K562 (cell line): ENCODE measurements at regions not wholly inside any gene's neighbourhood (a gene's known extent, or its start where the extent isn't known, plus 50 kb on each side); places are given as distances from the start of the nearest gene placed in this dataset.
A peak's percentile ranks its signal among the peaks of the same experiment; 100 is the strongest.

Source experiments
- GABPB2 ChIP-seq: fragments of 250-450 bp; sonication (Bioruptor Pico); conservative IDR thresholded peaks from 2 replicates; pipeline ENCODE4 v1.5.1; 2021; ENCODE audit warnings: mild to moderate bottlenecking
- HDAC1 ChIP-seq, 2 experiments: fragments of 450-650 bp; IDR thresholded peaks; 2 replicates each; pipeline ENCODE4 v1.6.1; 2016 to 2017; ENCODE audit warnings: inconsistent platforms in 1 of 2, mild to moderate bottlenecking in 1 of 2, moderate library complexity in 1 of 2
- HMGN3 ChIP-seq: IDR thresholded peaks from 2 replicates; pipeline ENCODE4 v1.6.1; 2011; ENCODE audit warnings: borderline replicate concordance, low read depth, mild to moderate bottlenecking, mixed read lengths, low read length; ENCODE audit not compliant: insufficient read length; ENCODE audit errors: extremely low read depth
- MEIS2 ChIP-seq: fragments of 450-650 bp; IDR thresholded peaks from 2 replicates; pipeline ENCODE4 v1.6.1; 2014; ENCODE audit warnings: mild to moderate bottlenecking; ENCODE audit not compliant: partially characterized antibody
- NFRKB ChIP-seq: fragments of 450-650 bp; IDR thresholded peaks from 2 replicates; pipeline ENCODE4 v1.6.1; 2016; ENCODE audit warnings: low read depth
- SMAD1 ChIP-seq: fragments of 150-350 bp; IDR thresholded peaks from 2 replicates; pipeline ENCODE4 v1.6.1; 2014; ENCODE audit warnings: low read length, low read depth; ENCODE audit not compliant: partially characterized antibody
- SPI1 ChIP-seq: IDR thresholded peaks from 2 replicates; pipeline ENCODE4 v1.6.1; 2011; ENCODE audit warnings: low read depth, low read length, control low read depth, borderline replicate concordance
- ZBTB17 ChIP-seq: fragments of 450-650 bp; formaldehyde crosslinking; IDR thresholded peaks from 2 replicates; pipeline ENCODE4 v1.4.0; 2020; ENCODE audit warnings: mild to moderate bottlenecking
- ZKSCAN1 ChIP-seq: fragments of 150-350 bp; IDR thresholded peaks from 2 replicates; pipeline ENCODE4 v1.6.1; 2016; ENCODE audit warnings: low read depth, low read length
- ZNF23 ChIP-seq: fragments of 250-450 bp; sonication (Bioruptor Pico); IDR thresholded peaks from 2 replicates; pipeline ENCODE4 v1.4.0; 2020; ENCODE audit warnings: mild to moderate bottlenecking
- ZNF445 ChIP-seq: fragments of 250-450 bp; sonication (Bioruptor Pico); IDR thresholded peaks from 2 replicates; pipeline ENCODE4 v1.4.0; 2020; ENCODE audit warnings: low read depth, mild to moderate bottlenecking, moderate library complexity
- ZNF589 ChIP-seq: fragments of 200-800 bp; sonication (Bioruptor generic); IDR thresholded peaks from 2 replicates; pipeline ENCODE4 v1.6.1; 2016; ENCODE audit warnings: low read depth, missing genetic modification characterization, missing compliant biosample characterization
- TF ChIP-seq, protein P1 (sequence below): sonication (generic); formaldehyde crosslinking; IDR thresholded peaks from 2 replicates; pipeline ENCODE4 v1.8.0; 2023; ENCODE audit warnings: mild to moderate bottlenecking, missing genetic modification reagents
- TF ChIP-seq, protein P2 (sequence below): fragments of 450-650 bp; formaldehyde crosslinking; IDR thresholded peaks from 2 replicates; pipeline ENCODE4 v1.4.0; 2022; ENCODE audit warnings: missing genetic modification characterization
- TF ChIP-seq, protein P3 (sequence below): fragments of 450-650 bp; IDR thresholded peaks from 2 replicates; pipeline ENCODE4 v1.6.1; 2017; ENCODE audit warnings: mild to moderate bottlenecking, moderate library complexity
- TF ChIP-seq, protein P4 (sequence below): fragments of 450-650 bp; IDR thresholded peaks from one replicate; pipeline ENCODE4 v1.6.1; 2018; ENCODE audit warnings: mild to moderate bottlenecking, moderate library complexity; ENCODE audit not compliant: partially characterized antibody
- TF ChIP-seq, protein P5 (sequence below), 2 experiments: fragments of 450-650 bp in 1 of 2; sonication (generic) in 1 of 2; formaldehyde crosslinking in 1 of 2; IDR thresholded peaks in 1 of 2; conservative IDR thresholded peaks in 1 of 2; 2 replicates each; pipeline versions ENCODE4 v1.6.1 to v1.8.1; 2016 to 2023; ENCODE audit warnings: mild to moderate bottlenecking in 2 of 2, moderate library complexity in 2 of 2, inconsistent platforms in 1 of 2, missing genetic modification reagents in 1 of 2
- TF ChIP-seq, protein P6 (sequence below): sonication (generic); formaldehyde crosslinking; IDR thresholded peaks from 2 replicates; pipeline ENCODE4 v1.9.0; 2022; ENCODE audit warnings: mild to moderate bottlenecking, missing genetic modification reagents

DNA sequence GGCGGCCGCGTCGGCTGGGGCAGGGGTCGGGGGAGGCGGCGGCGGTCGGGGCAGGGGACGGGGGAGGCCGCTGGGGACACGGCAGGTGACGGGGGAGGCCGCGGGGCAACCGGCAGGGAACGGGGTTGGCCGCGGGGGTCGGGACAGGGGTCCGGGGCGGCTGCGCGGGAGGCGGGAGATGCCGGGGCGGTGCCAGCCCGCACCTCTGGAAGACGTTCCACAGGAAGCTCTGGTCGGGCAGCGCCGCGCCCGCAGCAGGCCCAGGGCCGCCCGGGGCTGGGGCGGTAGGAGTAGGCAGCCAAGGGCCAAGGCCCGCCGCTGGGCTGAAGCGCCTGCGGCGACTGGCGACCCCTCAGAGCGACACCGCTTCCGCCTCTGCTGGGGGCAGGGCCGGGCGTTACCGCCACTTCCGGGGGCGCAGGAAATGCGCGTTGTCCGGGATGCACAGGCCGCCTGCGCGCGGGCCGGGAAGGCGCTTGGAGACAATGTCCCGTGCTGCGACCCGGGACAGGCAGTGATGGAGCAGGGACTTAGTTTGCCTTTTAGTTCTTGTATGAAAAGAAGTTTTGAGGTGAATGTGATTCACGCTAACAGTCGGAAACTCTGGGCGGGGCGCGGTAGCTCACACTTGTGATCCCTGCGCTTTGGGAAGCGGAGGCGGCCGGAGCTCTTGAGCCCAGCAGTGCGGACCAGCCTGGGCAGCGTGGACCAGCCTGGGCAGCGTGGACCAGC is 110.0 kb upstream of the LPCAT1 start (continued):
- TF ChIP-seq, protein P1, sequence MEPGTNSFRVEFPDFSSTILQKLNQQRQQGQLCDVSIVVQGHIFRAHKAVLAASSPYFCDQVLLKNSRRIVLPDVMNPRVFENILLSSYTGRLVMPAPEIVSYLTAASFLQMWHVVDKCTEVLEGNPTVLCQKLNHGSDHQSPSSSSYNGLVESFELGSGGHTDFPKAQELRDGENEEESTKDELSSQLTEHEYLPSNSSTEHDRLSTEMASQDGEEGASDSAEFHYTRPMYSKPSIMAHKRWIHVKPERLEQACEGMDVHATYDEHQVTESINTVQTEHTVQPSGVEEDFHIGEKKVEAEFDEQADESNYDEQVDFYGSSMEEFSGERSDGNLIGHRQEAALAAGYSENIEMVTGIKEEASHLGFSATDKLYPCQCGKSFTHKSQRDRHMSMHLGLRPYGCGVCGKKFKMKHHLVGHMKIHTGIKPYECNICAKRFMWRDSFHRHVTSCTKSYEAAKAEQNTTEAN (CRISPR knock-in tag), result no peak
- TF ChIP-seq ZNF23 (CRISPR knock-in tag), result no peak
- TF ChIP-seq MEIS2, result no peak
- TF ChIP-seq ZNF589 (CRISPR knock-in tag), result no peak
- TF ChIP-seq, protein P2, sequence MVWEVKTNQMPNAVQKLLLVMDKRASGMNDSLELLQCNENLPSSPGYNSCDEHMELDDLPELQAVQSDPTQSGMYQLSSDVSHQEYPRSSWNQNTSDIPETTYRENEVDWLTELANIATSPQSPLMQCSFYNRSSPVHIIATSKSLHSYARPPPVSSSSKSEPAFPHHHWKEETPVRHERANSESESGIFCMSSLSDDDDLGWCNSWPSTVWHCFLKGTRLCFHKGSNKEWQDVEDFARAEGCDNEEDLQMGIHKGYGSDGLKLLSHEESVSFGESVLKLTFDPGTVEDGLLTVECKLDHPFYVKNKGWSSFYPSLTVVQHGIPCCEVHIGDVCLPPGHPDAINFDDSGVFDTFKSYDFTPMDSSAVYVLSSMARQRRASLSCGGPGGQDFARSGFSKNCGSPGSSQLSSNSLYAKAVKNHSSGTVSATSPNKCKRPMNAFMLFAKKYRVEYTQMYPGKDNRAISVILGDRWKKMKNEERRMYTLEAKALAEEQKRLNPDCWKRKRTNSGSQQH (CRISPR knock-in tag), result 0 out of 2 replicates have a peak, but pooled peaks have one; percentile 28
- TF ChIP-seq HMGN3, result peak; percentile 68
- peak in 1 of 2 experiments; percentile 36; a peak in 1 of 4 replicates for TF ChIP-seq HDAC1 (IDR thresholded peaks at IDR 0.05)
- TF ChIP-seq NFRKB, result no peak
- TF ChIP-seq, protein P3, sequence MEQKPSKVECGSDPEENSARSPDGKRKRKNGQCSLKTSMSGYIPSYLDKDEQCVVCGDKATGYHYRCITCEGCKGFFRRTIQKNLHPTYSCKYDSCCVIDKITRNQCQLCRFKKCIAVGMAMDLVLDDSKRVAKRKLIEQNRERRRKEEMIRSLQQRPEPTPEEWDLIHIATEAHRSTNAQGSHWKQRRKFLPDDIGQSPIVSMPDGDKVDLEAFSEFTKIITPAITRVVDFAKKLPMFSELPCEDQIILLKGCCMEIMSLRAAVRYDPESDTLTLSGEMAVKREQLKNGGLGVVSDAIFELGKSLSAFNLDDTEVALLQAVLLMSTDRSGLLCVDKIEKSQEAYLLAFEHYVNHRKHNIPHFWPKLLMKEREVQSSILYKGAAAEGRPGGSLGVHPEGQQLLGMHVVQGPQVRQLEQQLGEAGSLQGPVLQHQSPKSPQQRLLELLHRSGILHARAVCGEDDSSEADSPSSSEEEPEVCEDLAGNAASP, result no peak
- TF ChIP-seq, protein P4, sequence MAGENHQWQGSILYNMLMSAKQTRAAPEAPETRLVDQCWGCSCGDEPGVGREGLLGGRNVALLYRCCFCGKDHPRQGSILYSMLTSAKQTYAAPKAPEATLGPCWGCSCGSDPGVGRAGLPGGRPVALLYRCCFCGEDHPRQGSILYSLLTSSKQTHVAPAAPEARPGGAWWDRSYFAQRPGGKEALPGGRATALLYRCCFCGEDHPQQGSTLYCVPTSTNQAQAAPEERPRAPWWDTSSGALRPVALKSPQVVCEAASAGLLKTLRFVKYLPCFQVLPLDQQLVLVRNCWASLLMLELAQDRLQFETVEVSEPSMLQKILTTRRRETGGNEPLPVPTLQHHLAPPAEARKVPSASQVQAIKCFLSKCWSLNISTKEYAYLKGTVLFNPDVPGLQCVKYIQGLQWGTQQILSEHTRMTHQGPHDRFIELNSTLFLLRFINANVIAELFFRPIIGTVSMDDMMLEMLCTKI, result no peak
- TF ChIP-seq ZBTB17 (CRISPR knock-in tag), result peak; percentile 77
- TF ChIP-seq, protein P5, sequence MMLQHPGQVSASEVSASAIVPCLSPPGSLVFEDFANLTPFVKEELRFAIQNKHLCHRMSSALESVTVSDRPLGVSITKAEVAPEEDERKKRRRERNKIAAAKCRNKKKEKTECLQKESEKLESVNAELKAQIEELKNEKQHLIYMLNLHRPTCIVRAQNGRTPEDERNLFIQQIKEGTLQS (IDR thresholded peaks at IDR 0.05), result no peak
- TF ChIP-seq, protein P5 (CRISPR knock-in tag; conservative IDR thresholded peaks at IDR 0.05), result no peak
- TF ChIP-seq ZKSCAN1, result peak; percentile 39; the same call in 1 of the 2 replicates
- TF ChIP-seq GABPB2, result no peak
- TF ChIP-seq ZNF445 (CRISPR knock-in tag), result no peak
- TF ChIP-seq, protein P6, sequence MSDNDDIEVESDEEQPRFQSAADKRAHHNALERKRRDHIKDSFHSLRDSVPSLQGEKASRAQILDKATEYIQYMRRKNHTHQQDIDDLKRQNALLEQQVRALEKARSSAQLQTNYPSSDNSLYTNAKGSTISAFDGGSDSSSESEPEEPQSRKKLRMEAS, result peak; percentile 50; the same call in 1 of the 2 replicates
- TF ChIP-seq SPI1, result peak; percentile 27; the same call in 1 of the 2 replicates
- no peak for TF ChIP-seq SMAD1
